GM08714 (cell line): ENCODE measurements at regions not wholly inside any gene's neighbourhood (a gene's known extent, or its start where the extent isn't known, plus 50 kb on each side); places are given as distances from the start of the nearest gene placed in this dataset.
"Not testable (repeated sequence)": the region's sequence is repeated elsewhere in the genome, so short reads cannot be mapped to it uniquely, and the experiment has no call there.

Experiments
- H3K4me3 ChIP-seq: fragments of 200-500 bp; sonication (Bioruptor generic); 2 replicates; pipeline ENCODE4 v1.5.1; 2014; ENCODE audit warnings: mild to moderate bottlenecking, low read length, inconsistent platforms
- ZNF274 ChIP-seq: IDR thresholded peaks from 2 replicates; pipeline ENCODE4 v1.6.1; 2012; ENCODE audit warnings: mild to moderate bottlenecking, low read depth, low read length

DNA sequence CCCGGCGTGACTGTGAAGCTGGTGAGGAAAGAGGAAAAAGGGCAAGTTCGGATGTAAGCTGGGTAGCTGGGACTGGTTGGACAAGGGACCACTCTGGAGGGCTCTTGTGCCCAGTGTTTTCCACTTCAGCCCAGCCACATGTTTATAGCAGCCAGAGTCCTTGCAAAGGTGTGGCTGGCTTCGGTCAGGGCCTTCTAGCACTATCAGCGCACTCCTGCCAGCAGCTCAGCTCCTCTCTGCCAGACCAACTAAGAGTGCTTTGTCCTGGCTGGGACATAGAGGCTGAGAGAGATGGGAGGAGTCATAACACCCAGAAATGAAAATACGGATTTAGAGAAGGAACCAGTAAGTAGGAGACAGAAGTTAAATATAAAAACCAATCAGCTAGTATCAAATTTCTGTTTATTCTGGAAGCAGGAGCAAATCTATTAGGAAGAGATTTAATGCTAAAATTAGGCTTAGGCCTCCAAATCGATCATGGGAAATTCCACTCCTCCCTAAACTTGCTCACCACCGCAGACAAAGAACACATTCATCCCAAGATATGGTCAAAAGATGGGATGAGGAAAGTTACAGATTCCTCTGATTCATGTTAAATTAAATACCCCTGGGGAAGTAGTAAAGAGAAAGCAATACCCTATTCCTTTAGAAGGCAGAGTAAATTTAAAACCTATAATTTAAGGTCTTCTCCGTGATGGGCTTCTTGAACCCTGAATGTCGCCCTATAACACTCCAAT lies 135.0 kb downstream of the RALA start:
- TF ChIP-seq ZNF274 = no peak
- no peak overlapping the region for H3K4me3 ChIP-seq

DNA sequence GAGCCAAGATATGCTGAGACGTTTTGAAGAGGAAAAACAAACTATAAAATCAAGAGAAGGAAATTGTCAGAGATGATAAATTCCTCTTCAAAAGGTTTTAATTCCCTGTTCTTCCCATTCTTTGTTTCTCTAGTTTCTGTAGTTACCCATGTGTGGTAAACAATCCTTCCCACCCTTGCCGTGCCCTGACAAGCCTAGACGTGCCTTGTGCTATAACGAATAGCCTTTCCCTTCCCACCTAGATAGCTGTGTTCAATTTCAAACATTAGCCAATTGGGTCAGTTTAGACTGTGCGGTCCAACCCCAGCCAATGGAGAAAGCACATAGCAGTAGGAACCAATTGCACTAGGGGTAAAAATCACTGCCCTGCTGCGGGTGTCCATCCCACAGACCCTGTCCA lies 138.1 kb downstream of the RALA start:
- no peak overlapping the region for H3K4me3 ChIP-seq
- TF ChIP-seq ZNF274 = no peak

DNA sequence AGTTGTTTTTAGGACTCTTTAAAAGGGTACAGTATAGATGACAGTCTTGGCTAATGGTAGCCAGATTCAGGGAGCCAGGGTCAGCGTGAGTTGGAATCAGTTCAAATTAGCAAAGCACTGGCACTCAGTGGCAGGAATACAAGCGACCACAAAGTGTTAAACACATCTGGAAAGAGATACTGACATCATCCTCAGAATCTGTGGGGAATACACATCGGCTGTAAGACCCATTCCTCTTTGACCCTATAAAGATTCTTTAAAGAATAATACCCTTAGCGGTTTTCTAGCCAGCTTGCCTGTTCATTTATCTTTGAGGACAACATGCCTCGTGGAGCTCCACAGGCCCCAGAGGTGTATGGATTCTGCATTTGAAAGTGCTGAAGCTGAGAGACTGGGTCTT lies 139.1 kb downstream of the RALA start:
- not testable (repeated sequence) for H3K4me3 ChIP-seq

DNA sequence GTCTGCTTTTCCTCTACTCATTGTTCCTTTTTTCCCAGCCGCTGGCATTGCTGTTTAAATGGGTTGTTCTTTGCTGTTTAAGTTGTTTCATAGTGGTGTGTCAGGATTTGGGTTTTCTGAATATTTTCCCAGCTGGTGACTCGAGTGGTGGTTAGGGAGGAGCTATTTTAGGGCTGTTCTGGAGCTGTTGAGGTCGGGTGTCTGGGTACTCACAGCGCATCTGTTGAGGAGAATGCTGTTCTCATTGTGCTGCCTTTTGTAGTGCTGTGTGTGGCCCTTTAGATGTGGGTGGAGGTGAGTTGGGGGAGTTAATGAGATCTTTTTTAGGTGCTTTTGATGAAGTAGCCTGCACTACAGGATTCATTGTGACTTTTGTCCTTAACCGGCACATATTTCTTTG lies 139.5 kb downstream of the RALA start:
- H3K4me3 ChIP-seq = not testable (repeated sequence)

DNA sequence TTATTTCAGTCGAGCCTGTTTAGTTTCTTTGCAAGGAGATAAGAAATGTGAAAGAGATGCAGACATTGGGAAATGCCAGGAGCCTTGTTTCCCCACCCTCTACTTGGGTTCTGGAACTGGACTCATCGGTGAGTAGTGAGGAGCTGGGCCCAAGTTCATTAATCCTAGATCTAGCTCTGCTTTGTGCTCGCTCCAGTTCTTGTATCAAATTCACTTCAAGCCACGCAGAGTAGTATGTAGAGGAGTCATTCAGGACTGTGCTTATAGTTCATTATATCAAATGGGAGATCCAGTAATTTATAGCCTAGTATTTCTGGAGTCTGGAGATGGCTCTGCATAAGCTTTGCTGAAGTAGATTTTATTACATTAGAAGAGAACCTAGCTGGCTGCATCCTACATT lies 142.5 kb downstream of the RALA start:
- not testable (repeated sequence) for H3K4me3 ChIP-seq

DNA sequence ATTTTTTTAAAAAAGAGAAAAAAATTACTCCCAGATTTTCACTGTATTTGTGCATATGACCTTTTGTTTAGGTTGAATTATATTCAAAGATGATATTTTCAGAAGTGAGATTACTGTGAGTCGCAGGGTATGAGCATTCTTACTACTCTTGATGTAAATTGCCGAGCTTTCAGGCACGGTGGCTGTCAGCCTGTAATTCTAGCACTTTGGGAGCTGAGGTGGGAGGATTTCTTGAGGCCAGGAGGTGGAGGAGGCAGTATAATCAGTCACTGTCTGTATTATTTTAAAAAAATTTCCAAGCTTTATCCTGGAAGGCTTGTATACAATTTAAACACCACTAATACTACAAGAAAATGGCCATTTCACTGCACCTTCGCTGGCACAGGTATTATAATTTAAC lies 145.1 kb downstream of the RALA start:
- not testable (repeated sequence) for H3K4me3 ChIP-seq

DNA sequence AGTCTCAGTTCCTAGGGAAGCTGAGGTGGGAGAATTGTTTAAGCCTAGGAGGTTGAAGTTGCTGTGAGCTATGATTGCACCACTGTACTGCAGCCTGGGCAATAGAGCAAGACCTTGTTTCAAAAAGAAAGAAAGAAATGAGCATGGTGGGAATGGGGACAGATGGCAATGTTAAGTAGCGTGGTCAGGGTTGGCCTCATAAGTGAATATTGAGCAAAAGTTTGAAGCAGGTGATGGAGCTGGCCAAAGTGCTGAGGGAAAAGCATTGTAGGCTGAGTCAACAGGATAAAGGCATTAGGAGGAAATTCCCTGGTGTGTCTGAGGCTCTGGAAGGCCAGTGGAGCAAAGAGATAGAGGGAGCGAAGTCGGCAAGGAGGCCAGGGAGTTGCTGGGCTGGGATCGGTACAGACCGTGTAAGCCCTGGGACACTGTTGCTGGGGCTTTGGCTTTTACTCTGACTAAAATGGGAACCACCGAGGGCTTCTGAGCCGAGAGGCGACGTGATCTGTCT lies 151.0 kb downstream of the RALA start:
- not testable (repeated sequence) for H3K4me3 ChIP-seq

DNA sequence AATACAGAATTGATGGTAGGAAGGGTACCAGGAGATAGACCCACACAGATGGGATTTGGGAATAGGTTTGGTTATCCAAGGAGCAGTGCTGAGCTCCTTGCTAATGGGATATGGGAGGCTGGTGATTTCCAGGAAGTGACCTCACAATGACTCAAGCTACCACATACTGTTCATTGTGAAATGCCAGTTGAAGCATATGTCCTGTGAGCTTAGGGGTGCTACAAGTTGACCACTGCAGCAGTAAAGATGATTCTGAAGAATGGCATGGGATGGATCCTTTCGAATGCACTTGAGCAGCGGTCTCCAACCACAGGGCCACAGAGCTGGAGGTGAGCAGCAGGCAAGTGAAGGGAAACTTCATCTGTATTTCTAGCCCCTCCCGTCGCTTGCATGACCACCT lies 158.2 kb downstream of the RALA start:
- H3K4me3 ChIP-seq = not testable (repeated sequence)

DNA sequence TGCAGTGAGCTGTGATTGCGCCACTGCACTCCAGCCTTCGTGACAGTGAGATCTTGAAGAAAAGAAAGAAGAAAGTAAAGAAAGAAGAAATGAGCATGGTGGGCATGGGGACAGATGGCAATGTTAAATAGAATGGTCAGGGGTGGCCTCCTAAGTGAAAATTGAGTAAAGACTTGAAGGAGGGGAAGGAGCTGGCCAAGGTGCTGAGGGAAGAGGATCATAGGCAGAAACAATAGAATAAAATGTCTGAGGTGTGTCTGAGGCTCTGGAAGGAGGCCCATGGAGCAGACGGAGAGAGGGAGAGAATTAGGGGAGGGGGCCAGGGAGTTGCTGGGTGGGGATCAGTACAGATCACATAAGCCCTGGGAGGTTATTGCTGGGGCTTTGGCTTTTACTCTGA lies 163.1 kb downstream of the RALA start:
- not testable (repeated sequence) for H3K4me3 ChIP-seq

DNA sequence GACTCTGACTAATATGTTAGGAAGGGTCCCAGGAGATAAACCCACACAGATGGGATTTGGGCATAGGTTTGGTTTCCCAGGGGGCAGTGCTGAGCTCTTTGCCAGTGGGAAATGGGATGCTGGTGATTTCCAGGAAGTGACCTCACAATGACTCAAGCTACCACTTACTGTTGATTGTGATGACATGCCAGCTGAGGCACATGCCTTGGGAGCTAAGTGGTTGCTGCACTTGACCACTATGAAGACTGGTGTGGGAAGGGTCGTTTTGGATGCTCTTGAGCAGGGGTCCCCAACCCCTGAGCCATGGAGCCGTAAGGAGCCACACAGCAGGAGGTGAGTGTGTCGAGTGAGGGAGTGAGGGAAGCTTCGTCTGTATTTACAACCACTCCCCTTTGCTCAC lies 159.0 kb upstream of the CDK13 start:
- not testable (repeated sequence) for H3K4me3 ChIP-seq

DNA sequence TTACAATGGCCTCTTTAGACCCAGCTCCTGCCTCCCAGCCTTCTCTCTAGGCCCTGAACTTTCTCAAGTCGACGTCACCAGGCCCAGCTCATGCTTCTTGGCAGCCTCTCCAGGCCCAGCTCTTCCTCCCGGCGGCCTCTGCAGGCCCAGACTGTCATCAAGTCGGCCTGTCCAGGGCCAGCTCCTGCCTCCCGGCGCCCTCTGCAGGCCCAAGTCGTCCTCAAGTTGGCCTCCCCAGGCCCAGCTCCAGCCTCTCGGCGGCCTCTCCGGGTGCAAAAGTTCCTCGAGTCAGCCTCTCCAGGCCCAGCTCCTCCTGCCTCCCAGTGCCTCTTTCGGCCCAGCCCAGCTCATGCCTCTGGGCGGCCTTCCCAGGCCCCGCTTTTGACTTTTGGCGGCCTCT lies 158.1 kb upstream of the CDK13 start:
- not testable (repeated sequence) for H3K4me3 ChIP-seq

DNA sequence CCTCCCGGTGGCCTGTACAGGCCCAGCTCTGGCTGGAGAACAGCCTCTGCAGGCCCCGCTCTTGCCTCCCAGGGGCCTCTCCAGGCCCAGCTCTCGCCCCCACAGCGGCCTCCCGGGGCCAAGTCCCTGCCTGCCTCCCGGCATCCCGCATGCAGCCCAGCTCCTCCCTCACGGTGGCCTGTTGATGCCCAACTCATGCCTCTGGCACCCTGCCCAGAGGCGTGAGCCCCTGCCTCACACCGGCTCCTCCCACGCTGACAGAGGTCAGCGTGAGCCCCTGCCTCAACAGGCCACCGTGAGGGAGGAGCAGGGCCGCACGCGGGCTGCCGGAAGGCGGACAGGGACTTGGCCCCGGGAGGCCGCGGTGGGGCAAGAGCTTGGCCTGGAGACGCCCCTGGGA lies 157.0 kb upstream of the CDK13 start:
- H3K4me3 ChIP-seq = not testable (repeated sequence)

DNA sequence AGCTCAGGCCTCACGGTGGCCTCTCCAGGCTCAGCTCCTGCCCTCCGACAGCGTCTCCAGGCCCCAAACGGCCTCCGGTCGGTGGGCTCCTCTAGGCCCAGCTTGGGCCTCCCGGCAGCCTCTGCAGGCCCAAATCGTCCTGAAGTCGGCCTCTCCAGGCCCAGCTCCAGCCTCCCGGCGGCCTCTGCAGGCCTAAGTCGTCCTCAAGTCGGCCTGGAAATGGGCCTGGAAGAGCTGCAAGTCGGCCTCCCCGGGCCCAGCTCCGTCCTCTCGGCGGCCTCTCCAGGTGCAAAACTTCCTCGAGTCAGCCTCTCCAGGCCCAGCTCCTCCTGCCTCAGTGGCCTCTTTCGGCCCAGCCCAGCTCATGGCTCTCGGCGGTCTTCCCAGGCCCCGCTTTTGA lies 156.2 kb upstream of the CDK13 start:
- H3K4me3 ChIP-seq = not testable (repeated sequence)

DNA sequence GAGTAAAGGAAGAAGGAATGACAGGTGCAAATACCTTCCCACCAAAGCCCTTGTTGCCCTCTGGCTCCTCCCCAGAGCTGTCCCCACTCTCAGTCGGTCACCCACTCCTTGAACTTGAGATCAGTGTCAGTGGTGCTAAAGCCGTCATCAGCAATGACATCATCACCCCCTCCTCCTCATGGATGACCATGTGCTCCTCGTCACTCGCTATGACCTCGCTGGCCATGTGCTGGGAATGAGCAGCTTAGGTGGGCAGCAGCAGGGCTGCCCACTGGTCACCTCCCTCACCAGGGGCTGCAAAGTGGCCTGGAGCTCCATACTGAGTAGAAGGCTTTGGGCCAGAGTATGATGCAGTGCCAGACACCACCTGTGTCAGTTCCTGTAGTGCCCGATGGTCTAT lies 153.1 kb upstream of the CDK13 start:
- H3K4me3 ChIP-seq = not testable (repeated sequence)

DNA sequence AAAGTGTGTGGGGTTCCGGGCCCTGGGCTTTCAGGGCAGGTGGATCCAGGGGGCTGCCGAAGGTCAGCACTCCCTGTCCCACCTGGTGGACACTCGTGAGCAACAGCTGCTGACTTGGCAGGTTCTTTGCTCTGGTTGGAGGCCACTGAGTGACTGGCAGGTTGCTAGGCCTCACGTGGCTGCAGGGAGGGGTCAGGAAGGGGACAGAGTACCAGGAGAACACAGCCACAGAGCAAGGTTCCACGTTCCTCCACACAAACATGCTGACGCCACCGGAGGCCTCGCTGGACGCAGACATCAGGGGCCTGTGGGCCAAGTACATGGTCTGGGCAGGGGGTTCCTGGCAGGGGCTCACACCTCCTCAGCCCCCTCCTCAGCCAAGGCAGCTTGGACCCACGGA lies 152.0 kb upstream of the CDK13 start:
- not testable (repeated sequence) for H3K4me3 ChIP-seq

DNA sequence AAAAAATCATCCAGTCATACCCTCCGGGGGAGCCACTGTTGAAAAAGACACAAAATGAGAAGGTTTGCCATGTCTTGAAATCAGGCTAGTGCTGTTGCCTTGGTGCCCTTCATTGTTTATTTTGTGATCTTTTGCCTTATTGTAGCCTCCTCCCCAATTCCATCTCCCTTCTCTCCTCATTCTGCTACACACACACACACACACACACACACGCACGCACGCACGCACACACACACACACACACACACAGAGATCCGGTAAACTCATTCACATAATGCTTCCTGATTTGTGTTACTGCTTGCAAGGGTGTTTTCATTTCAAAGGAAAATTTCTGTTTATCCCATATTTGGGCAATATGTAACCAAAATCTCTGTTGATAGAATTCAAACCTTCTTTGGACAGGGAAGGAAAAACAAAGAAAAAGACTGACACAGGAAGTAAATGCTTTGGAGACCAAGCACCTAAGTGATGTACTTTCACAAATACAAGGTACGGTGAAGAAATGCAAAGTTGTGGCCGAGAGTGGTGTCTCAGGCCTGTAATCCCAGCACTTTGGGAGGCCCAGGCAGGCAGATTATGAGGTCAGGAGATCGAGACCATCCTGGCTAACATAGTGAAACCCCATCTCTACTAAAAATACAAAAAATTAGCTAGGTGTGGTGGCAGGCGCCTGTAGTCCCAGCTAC lies 141.1 kb upstream of the CDK13 start:
- no peak overlapping the region for H3K4me3 ChIP-seq
- no peak for TF ChIP-seq ZNF274

DNA sequence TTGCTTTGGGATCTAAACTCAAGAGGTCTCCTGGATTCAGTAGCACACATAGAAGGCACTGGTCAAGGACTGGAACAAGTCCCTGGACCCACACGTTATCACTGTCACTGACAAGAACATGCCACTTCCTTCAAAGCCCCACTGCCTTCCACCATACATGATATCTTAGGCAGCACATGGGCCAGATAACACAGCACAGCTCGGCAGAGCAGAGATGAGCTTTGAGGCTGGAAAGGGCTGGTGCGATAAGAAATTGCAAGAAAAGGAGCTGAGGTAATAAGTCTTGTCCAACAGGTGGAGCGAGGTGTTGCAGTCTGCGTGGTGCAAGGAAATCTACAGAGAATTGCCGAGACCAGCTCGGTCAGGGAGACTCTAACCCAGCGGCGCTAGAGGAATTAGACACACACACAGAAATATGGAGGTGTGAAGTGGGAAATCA lies 139.8 kb upstream of the CDK13 start:
- H3K4me3 ChIP-seq = no peak overlapping the region
- no peak for TF ChIP-seq ZNF274
